ENCODE measurements at regions not wholly inside any gene's neighbourhood (a gene's known extent, or its start where the extent isn't known, plus 50 kb on each side); places are given as distances from the start of the nearest gene placed in this dataset.

- Histone ChIP-seq H3K4me3 (ENCODE audit: low read length) (no peak overlapping the region), H3F3A (ENCODE audit: insufficient read depth, low read length, poor library complexity, severe bottlenecking) (no peaks in the 10 kb centered on the region), H2AFZ (ENCODE audit: low read depth, low read length) (no peak overlapping the region), H3K9me2 (ENCODE audit: insufficient read depth, low read length) (no peaks in the 10 kb centered on the region), H4K20me1 (ENCODE audit: insufficient read depth) (no peaks in the 10 kb centered on the region), H3K9me3 (ENCODE audit: low read length) (no peaks in the 10 kb centered on the region), H3K4me2 (ENCODE audit: low read length) (no peak overlapping the region), H3K9ac (ENCODE audit: low read length) (no peak overlapping the region), H3K36me3 (ENCODE audit: insufficient read depth, low read length) (no peaks in the 10 kb centered on the region), H3K27me3 (ENCODE audit: insufficient read depth, low read depth, low read length) (no peaks in the 10 kb centered on the region), H3K79me2 (replicated peaks; ENCODE audit: insufficient read depth, low read length) (no peaks in the 10 kb centered on the region), H3K27ac (ENCODE audit: low read length) (no peak overlapping the region)
- TF ChIP-seq EZH2 (IDR thresholded peaks at IDR 0.05; ENCODE audit: borderline replicate concordance, insufficient read depth, low read length, poor library complexity, severe bottlenecking) (no peak), TAF1 (IDR thresholded peaks at IDR 0.05; ENCODE audit: low read depth) (no peak), RAD21 (conservative IDR thresholded peaks at IDR 0.05) (no peak), SMC3 (conservative IDR thresholded peaks at IDR 0.05; ENCODE audit: poor library complexity) (no peak), EP300 (conservative IDR thresholded peaks at IDR 0.05; ENCODE audit: poor library complexity, severe bottlenecking) (no peak), MXI1 (conservative IDR thresholded peaks at IDR 0.05; ENCODE audit: poor library complexity, severe bottlenecking) (no peak), POLR2AphosphoS5 (IDR thresholded peaks at IDR 0.05) (no peak)
- TF ChIP-seq, protein P1, sequence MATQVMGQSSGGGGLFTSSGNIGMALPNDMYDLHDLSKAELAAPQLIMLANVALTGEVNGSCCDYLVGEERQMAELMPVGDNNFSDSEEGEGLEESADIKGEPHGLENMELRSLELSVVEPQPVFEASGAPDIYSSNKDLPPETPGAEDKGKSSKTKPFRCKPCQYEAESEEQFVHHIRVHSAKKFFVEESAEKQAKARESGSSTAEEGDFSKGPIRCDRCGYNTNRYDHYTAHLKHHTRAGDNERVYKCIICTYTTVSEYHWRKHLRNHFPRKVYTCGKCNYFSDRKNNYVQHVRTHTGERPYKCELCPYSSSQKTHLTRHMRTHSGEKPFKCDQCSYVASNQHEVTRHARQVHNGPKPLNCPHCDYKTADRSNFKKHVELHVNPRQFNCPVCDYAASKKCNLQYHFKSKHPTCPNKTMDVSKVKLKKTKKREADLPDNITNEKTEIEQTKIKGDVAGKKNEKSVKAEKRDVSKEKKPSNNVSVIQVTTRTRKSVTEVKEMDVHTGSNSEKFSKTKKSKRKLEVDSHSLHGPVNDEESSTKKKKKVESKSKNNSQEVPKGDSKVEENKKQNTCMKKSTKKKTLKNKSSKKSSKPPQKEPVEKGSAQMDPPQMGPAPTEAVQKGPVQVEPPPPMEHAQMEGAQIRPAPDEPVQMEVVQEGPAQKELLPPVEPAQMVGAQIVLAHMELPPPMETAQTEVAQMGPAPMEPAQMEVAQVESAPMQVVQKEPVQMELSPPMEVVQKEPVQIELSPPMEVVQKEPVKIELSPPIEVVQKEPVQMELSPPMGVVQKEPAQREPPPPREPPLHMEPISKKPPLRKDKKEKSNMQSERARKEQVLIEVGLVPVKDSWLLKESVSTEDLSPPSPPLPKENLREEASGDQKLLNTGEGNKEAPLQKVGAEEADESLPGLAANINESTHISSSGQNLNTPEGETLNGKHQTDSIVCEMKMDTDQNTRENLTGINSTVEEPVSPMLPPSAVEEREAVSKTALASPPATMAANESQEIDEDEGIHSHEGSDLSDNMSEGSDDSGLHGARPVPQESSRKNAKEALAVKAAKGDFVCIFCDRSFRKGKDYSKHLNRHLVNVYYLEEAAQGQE (IDR thresholded peaks at IDR 0.05; ENCODE audit: borderline replicate concordance) = no peak
- TF ChIP-seq, protein P2, sequence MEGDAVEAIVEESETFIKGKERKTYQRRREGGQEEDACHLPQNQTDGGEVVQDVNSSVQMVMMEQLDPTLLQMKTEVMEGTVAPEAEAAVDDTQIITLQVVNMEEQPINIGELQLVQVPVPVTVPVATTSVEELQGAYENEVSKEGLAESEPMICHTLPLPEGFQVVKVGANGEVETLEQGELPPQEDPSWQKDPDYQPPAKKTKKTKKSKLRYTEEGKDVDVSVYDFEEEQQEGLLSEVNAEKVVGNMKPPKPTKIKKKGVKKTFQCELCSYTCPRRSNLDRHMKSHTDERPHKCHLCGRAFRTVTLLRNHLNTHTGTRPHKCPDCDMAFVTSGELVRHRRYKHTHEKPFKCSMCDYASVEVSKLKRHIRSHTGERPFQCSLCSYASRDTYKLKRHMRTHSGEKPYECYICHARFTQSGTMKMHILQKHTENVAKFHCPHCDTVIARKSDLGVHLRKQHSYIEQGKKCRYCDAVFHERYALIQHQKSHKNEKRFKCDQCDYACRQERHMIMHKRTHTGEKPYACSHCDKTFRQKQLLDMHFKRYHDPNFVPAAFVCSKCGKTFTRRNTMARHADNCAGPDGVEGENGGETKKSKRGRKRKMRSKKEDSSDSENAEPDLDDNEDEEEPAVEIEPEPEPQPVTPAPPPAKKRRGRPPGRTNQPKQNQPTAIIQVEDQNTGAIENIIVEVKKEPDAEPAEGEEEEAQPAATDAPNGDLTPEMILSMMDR (IDR thresholded peaks at IDR 0.05; ENCODE audit: poor library complexity, severe bottlenecking) = no peak
Measured at GRCh38 chrX:10393899-10394298, 226.5 kb downstream of the MID1 start.

GRCh38 chrX:10395179-10395578 is 225.2 kb downstream of the MID1 start:
- no peaks in the 10 kb centered on the region for H3F3A ChIP-seq (ENCODE audit: insufficient read depth, low read length, poor library complexity, severe bottlenecking)
- H4K20me1 ChIP-seq (ENCODE audit: insufficient read depth) = no peaks in the 10 kb centered on the region
- H3K4me2 ChIP-seq (ENCODE audit: low read length) = no peak overlapping the region
- H3K9ac ChIP-seq (ENCODE audit: low read length) = no peak overlapping the region
- no peaks in the 10 kb centered on the region for H3K79me2 ChIP-seq (replicated peaks; ENCODE audit: insufficient read depth, low read length)
- H3K9me2 ChIP-seq (ENCODE audit: insufficient read depth, low read length) = no peaks in the 10 kb centered on the region
- no peak overlapping the region for H3K4me3 ChIP-seq (ENCODE audit: low read length)
- H3K27me3 ChIP-seq (ENCODE audit: insufficient read depth, low read depth, low read length) = no peaks in the 10 kb centered on the region
- no peaks in the 10 kb centered on the region for H3K36me3 ChIP-seq (ENCODE audit: insufficient read depth, low read length)
- TF ChIP-seq TAF1 (IDR thresholded peaks at IDR 0.05; ENCODE audit: low read depth) = no peak
- TF ChIP-seq EP300 (conservative IDR thresholded peaks at IDR 0.05; ENCODE audit: poor library complexity, severe bottlenecking) = no peak
- TF ChIP-seq MXI1 (conservative IDR thresholded peaks at IDR 0.05; ENCODE audit: poor library complexity, severe bottlenecking) = no peak
- TF ChIP-seq, protein P2 (IDR thresholded peaks at IDR 0.05; ENCODE audit: poor library complexity, severe bottlenecking) = no peak
- no peak overlapping the region for H2AFZ ChIP-seq (ENCODE audit: low read depth, low read length)
- no peak overlapping the region for H3K27ac ChIP-seq (ENCODE audit: low read length)
- no peaks in the 10 kb centered on the region for H3K9me3 ChIP-seq (ENCODE audit: low read length)
